Neural crest cell (in vitro differentiated cells): ENCODE measurements at regions not wholly inside any gene's neighbourhood (a gene's known extent, or its start where the extent isn't known, plus 50 kb on each side); places are given as distances from the start of the nearest gene placed in this dataset.
"Not testable (repeated sequence)": the region's sequence is repeated elsewhere in the genome, so short reads cannot be mapped to it uniquely, and the experiment has no call there.

Source experiments
- DNase-seq: peaks from one replicate; pipeline ENCODE4 v3.0.0; 2021; ENCODE audit warnings: low read depth, mixed read lengths, low spot score
- H3K27ac Mint-ChIP-seq: one replicate; pipeline ENCODE4 v1.8.0; 2021; ENCODE audit warnings: mild to moderate bottlenecking, mixed read lengths; ENCODE audit not compliant: unreplicated experiment
- H3K27me3 Mint-ChIP-seq: 2 replicates; pipeline ENCODE4 v1.8.0; 2021; ENCODE audit warnings: low read depth, mild to moderate bottlenecking, mixed read lengths
- H3K36me3 Mint-ChIP-seq: 2 replicates; pipeline ENCODE4 v1.8.0; 2021; ENCODE audit warnings: low read depth, mild to moderate bottlenecking, mixed read lengths
- H3K4me1 Mint-ChIP-seq: 2 replicates; pipeline ENCODE4 v1.8.0; 2021; ENCODE audit warnings: mixed read lengths
- H3K4me3 Mint-ChIP-seq: one replicate; pipeline ENCODE4 v1.8.0; 2021; ENCODE audit warnings: mild to moderate bottlenecking, mixed read lengths
- H3K9me3 Mint-ChIP-seq: 2 replicates; pipeline ENCODE4 v1.8.0; 2021; ENCODE audit warnings: mixed read lengths
- CTCF ChIP-seq: fragments of 200-600 bp; sonication (generic); conservative IDR thresholded peaks from 2 replicates; pipeline ENCODE4 v1.5.0; 2021; ENCODE audit warnings: antibody characterized with exemption, mild to moderate bottlenecking

- peaks cover 6% of the 10 kb centered on the region for H3K4me1 Mint-ChIP-seq
- H3K36me3 Mint-ChIP-seq: no peaks in the 10 kb centered on the region
- peaks cover 6% of the 10 kb centered on the region for H3K27me3 Mint-ChIP-seq
- no peaks in the 10 kb centered on the region for H3K9me3 Mint-ChIP-seq
- no peak for DNase-seq
- no peak overlapping the region for H3K27ac Mint-ChIP-seq
- TF ChIP-seq CTCF: no peak
- H3K4me3 Mint-ChIP-seq: no peak overlapping the region
Observed at GRCh38 chr2:35820391-35820790, 535.2 kb upstream of the CRIM1 start.

GRCh38 chr2:35819033-35819432 lies 536.5 kb upstream of the CRIM1 start:
- no peak overlapping the region for H3K27ac Mint-ChIP-seq
- H3K4me1 Mint-ChIP-seq: peaks cover 6% of the 10 kb centered on the region

GRCh38 chr2:35818359-35818758 lies 537.2 kb upstream of the CRIM1 start:
- not testable (repeated sequence) for H3K36me3 Mint-ChIP-seq, H3K27me3 Mint-ChIP-seq, H3K4me1 Mint-ChIP-seq, H3K9me3 Mint-ChIP-seq, DNase-seq, H3K27ac Mint-ChIP-seq, H3K4me3 Mint-ChIP-seq

More at GRCh38 chr2:35819033-35819432, 536.5 kb upstream of the CRIM1 start:
- no peaks in the 10 kb centered on the region for H3K9me3 Mint-ChIP-seq
- H3K27me3 Mint-ChIP-seq: peaks cover 6% of the 10 kb centered on the region
- TF ChIP-seq CTCF: no peak
- no peak for DNase-seq
- no peaks in the 10 kb centered on the region for H3K36me3 Mint-ChIP-seq
- no peak overlapping the region for H3K4me3 Mint-ChIP-seq

- not testable (repeated sequence) for H3K4me3 Mint-ChIP-seq, DNase-seq, H3K27me3 Mint-ChIP-seq, H3K27ac Mint-ChIP-seq, H3K9me3 Mint-ChIP-seq, H3K4me1 Mint-ChIP-seq, H3K36me3 Mint-ChIP-seq
Observed at GRCh38 chr2:35814597-35814996, 541.0 kb upstream of the CRIM1 start.

GRCh38 chr2:35803126-35803525 lies 552.5 kb upstream of the CRIM1 start:
- Mint-ChIP-seq H3K9me3 (peaks cover 13% of the 10 kb centered on the region), H3K27ac (no peak overlapping the region), H3K36me3 (peaks cover 3% of the 10 kb centered on the region), H3K4me1 (no peaks in the 10 kb centered on the region), H3K27me3 (no peaks in the 10 kb centered on the region), H3K4me3 (no peak overlapping the region)
- DNase-seq: no peak
- no peak for TF ChIP-seq CTCF

GRCh38 chr2:35794796-35795450 lies 560.7 kb upstream of the CRIM1 start:
- no peak for DNase-seq
- Mint-ChIP-seq H3K27ac (no peak overlapping the region), H3K27me3 (no peaks in the 10 kb centered on the region), H3K9me3 (peaks cover 3% of the 10 kb centered on the region), H3K4me3 (no peak overlapping the region), H3K4me1 (peaks cover 27% of the 10 kb centered on the region), H3K36me3 (no peaks in the 10 kb centered on the region)
- TF ChIP-seq CTCF: no peak
